ENCODE measurements at regions not wholly inside any gene's neighbourhood (a gene's known extent, or its start where the extent isn't known, plus 50 kb on each side); places are given as distances from the start of the nearest gene placed in this dataset.

DNA sequence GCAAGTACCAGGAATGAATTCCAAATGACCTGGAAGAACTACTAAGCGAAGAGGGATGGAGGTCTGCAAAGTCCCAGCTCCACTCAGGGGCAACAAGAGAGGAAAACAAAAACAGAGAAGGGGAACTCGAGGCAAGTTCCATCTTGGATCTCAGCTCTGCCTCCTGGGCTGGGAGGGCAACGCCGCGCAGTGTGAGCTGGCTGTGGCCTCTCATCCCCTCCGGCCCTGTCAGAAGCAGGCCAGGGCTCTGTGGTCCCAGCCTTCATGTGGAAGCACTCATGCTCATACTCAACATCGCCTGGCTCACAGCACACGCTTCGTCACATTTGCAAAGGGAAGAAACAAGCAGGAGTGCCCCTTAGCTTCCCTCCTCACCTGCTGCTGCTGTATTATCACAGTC lies 627.9 kb upstream of the MGMT start (continued):
- TF ChIP-seq, protein P1, sequence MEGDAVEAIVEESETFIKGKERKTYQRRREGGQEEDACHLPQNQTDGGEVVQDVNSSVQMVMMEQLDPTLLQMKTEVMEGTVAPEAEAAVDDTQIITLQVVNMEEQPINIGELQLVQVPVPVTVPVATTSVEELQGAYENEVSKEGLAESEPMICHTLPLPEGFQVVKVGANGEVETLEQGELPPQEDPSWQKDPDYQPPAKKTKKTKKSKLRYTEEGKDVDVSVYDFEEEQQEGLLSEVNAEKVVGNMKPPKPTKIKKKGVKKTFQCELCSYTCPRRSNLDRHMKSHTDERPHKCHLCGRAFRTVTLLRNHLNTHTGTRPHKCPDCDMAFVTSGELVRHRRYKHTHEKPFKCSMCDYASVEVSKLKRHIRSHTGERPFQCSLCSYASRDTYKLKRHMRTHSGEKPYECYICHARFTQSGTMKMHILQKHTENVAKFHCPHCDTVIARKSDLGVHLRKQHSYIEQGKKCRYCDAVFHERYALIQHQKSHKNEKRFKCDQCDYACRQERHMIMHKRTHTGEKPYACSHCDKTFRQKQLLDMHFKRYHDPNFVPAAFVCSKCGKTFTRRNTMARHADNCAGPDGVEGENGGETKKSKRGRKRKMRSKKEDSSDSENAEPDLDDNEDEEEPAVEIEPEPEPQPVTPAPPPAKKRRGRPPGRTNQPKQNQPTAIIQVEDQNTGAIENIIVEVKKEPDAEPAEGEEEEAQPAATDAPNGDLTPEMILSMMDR (IDR thresholded peaks at IDR 0.05), result no peak
- TF ChIP-seq NFIC (IDR thresholded peaks at IDR 0.05; ENCODE audit: borderline replicate concordance) (no peak), TCF12 (IDR thresholded peaks at IDR 0.05) (no peak), CHD2 (IDR thresholded peaks at IDR 0.05; ENCODE audit: low read length, partially characterized antibody) (no peak), FOXM1 (IDR thresholded peaks at IDR 0.05; ENCODE audit: low read depth) (no peak), EP300 (IDR thresholded peaks at IDR 0.05; ENCODE audit: borderline replicate concordance in 1 of 2, low read depth in 1 of 2, low read length in 1 of 2) (no peak), GABPA (IDR thresholded peaks at IDR 0.05; ENCODE audit: low read depth) (no peak), RAD21 (IDR thresholded peaks at IDR 0.05; ENCODE audit: low read length) (no peak)
- TF ChIP-seq, protein P2, sequence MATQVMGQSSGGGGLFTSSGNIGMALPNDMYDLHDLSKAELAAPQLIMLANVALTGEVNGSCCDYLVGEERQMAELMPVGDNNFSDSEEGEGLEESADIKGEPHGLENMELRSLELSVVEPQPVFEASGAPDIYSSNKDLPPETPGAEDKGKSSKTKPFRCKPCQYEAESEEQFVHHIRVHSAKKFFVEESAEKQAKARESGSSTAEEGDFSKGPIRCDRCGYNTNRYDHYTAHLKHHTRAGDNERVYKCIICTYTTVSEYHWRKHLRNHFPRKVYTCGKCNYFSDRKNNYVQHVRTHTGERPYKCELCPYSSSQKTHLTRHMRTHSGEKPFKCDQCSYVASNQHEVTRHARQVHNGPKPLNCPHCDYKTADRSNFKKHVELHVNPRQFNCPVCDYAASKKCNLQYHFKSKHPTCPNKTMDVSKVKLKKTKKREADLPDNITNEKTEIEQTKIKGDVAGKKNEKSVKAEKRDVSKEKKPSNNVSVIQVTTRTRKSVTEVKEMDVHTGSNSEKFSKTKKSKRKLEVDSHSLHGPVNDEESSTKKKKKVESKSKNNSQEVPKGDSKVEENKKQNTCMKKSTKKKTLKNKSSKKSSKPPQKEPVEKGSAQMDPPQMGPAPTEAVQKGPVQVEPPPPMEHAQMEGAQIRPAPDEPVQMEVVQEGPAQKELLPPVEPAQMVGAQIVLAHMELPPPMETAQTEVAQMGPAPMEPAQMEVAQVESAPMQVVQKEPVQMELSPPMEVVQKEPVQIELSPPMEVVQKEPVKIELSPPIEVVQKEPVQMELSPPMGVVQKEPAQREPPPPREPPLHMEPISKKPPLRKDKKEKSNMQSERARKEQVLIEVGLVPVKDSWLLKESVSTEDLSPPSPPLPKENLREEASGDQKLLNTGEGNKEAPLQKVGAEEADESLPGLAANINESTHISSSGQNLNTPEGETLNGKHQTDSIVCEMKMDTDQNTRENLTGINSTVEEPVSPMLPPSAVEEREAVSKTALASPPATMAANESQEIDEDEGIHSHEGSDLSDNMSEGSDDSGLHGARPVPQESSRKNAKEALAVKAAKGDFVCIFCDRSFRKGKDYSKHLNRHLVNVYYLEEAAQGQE (IDR thresholded peaks at IDR 0.05; ENCODE audit: low read depth, low read length), result no peak
- TF ChIP-seq, protein P3, sequence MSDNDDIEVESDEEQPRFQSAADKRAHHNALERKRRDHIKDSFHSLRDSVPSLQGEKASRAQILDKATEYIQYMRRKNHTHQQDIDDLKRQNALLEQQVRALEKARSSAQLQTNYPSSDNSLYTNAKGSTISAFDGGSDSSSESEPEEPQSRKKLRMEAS (IDR thresholded peaks at IDR 0.05; ENCODE audit: low read depth), result no peak
- TF ChIP-seq, protein P4, sequence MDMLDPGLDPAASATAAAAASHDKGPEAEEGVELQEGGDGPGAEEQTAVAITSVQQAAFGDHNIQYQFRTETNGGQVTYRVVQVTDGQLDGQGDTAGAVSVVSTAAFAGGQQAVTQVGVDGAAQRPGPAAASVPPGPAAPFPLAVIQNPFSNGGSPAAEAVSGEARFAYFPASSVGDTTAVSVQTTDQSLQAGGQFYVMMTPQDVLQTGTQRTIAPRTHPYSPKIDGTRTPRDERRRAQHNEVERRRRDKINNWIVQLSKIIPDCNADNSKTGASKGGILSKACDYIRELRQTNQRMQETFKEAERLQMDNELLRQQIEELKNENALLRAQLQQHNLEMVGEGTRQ (IDR thresholded peaks at IDR 0.05; ENCODE audit: borderline replicate concordance, low read depth, low read length), result no peak

DNA sequence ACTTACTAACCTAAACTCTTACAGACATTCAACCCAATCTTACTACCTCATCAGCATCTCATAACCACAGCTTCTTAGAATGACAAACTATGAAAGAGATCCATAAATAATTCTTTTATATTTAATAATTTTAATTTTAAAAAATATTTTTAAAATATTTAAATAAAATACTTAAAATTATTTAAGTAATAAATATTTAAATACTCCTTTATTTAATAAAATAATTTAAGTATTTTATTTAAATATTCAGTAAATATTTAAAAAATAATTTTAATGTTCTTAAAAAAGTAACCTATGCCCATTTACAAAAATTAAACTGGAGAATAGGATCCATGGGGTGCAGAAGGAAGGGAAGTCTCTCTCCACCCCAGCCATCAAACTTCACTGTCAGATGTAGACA lies 627.3 kb upstream of the MGMT start:
- Histone ChIP-seq H3K79me2 (ENCODE audit: insufficient read depth) (no peaks in the 10 kb centered on the region), H3K27ac (ENCODE audit: low read depth in 2 of 2, low read length in 1 of 2) (no peak overlapping the region), H3K4me1 (ENCODE audit: control insufficient read depth in 1 of 2, insufficient read depth in 2 of 2, low read depth in 1 of 2, low read length in 1 of 2) (no peaks in the 10 kb centered on the region), H3K4me3 (ENCODE audit: low read depth in 2 of 2, low read length in 1 of 2) (no peak overlapping the region), H3K9me3 (peaks cover 5% of the 10 kb centered on the region; the same call in 1 of the 2 replicates), H3F3A (replicated peaks; ENCODE audit: insufficient read depth) (no peaks in the 10 kb centered on the region), H3K9ac (no peak overlapping the region), H3K4me2 (no peak overlapping the region), H2AFZ (ENCODE audit: low read depth) (no peak overlapping the region), H3K36me3 (replicated peaks in 1 of 2; ENCODE audit: control insufficient read depth in 1 of 2, insufficient read depth in 2 of 2, low read length in 1 of 2) (no peaks in the 10 kb centered on the region), H3K9me2 (no peaks in the 10 kb centered on the region), H3K27me3 (ENCODE audit: insufficient read depth) (no peaks in the 10 kb centered on the region), H4K20me1 (ENCODE audit: insufficient read depth) (no peaks in the 10 kb centered on the region)
- POLR2A ChIA-PET, result no interaction called here
- CTCF ChIA-PET, result interaction anchor here (2.1 kb wide), 1 partner anchor 572 kb away, joined by 7 read pairs; no protein-coding TSS in a partner anchor
- DNase-seq, result no peak
- TF ChIP-seq TCF12 (IDR thresholded peaks at IDR 0.05), result no peak
- TF ChIP-seq, protein P5, sequence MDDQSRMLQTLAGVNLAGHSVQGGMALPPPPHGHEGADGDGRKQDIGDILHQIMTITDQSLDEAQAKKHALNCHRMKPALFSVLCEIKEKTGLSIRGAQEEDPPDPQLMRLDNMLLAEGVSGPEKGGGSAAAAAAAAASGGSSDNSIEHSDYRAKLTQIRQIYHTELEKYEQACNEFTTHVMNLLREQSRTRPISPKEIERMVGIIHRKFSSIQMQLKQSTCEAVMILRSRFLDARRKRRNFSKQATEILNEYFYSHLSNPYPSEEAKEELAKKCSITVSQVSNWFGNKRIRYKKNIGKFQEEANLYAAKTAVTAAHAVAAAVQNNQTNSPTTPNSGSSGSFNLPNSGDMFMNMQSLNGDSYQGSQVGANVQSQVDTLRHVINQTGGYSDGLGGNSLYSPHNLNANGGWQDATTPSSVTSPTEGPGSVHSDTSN (IDR thresholded peaks at IDR 0.05), result no peak
